Stomach (tissue), 4 donors: ENCODE measurements at regions not wholly inside any gene's neighbourhood (a gene's known extent, or its start where the extent isn't known, plus 50 kb on each side); places are given as distances from the start of the nearest gene placed in this dataset.

ENCODE experiments used
- POLR2A ChIP-seq, 4 donors: fragments of 450-650 bp; IDR thresholded peaks; one replicate each; pipeline ENCODE4 v1.6.1; 2016; ENCODE audit warnings: antibody characterized with exemption in 4 of 4, control low read depth in 2 of 4, mild to moderate bottlenecking in 1 of 4, moderate library complexity in 1 of 4
- POLR2AphosphoS5 ChIP-seq, 3 donors: sonication (generic); formaldehyde crosslinking; IDR thresholded peaks; one replicate each; pipeline ENCODE4 v1.6.1; 2016; ENCODE audit warnings: antibody characterized with exemption in 3 of 3

GRCh38 chr2:159855557-159856061 lies 57.6 kb upstream of the CD302 start:
- TF ChIP-seq POLR2A (IDR thresholded peaks at IDR 0.05) (no peak), POLR2AphosphoS5 (IDR thresholded peaks at IDR 0.05) (no peak)
